Mucosa of rectum (tissue), 2 donors: ENCODE measurements at regions not wholly inside any gene's neighbourhood (a gene's known extent, or its start where the extent isn't known, plus 50 kb on each side); places are given as distances from the start of the nearest gene placed in this dataset.

Experiments used
- H3K27ac ChIP-seq, 2 donors: one replicate each; pipeline ENCODE4 v1.7.0; 2013; ENCODE audit warnings: inconsistent platforms in 2 of 2, low read depth in 2 of 2, low read length in 2 of 2
- H3K27me3 ChIP-seq, 2 donors: one replicate each; pipeline ENCODE4 v1.7.0; 2013; ENCODE audit warnings: low read length in 2 of 2; ENCODE audit not compliant: control insufficient read depth in 2 of 2, insufficient read depth in 2 of 2
- H3K36me3 ChIP-seq, 2 donors: one replicate each; pipeline ENCODE4 v1.7.0; 2013; ENCODE audit warnings: low read length in 2 of 2; ENCODE audit not compliant: control insufficient read depth in 2 of 2, insufficient read depth in 2 of 2
- H3K4me1 ChIP-seq, 2 donors: one replicate each; pipeline ENCODE4 v1.7.0; 2013; ENCODE audit warnings: low read length in 2 of 2, mild to moderate bottlenecking in 1 of 2; ENCODE audit not compliant: control insufficient read depth in 2 of 2, insufficient read depth in 2 of 2
- H3K4me3 ChIP-seq, 2 donors: one replicate each; pipeline ENCODE4 v1.7.0; 2013; ENCODE audit warnings: low read length in 2 of 2
- H3K9ac ChIP-seq, 2 donors: one replicate each; pipeline ENCODE4 v1.7.0; 2013; ENCODE audit warnings: low read length in 2 of 2, low read depth in 1 of 2, mild to moderate bottlenecking in 1 of 2
- H3K9me3 ChIP-seq, 2 donors: one replicate each; pipeline ENCODE4 v1.7.0; 2013; ENCODE audit warnings: low read length in 2 of 2; ENCODE audit not compliant: control insufficient read depth in 2 of 2
- donor health status: healthy.
- donor health status: Normal muscosa, but diverticular disease.

DNA sequence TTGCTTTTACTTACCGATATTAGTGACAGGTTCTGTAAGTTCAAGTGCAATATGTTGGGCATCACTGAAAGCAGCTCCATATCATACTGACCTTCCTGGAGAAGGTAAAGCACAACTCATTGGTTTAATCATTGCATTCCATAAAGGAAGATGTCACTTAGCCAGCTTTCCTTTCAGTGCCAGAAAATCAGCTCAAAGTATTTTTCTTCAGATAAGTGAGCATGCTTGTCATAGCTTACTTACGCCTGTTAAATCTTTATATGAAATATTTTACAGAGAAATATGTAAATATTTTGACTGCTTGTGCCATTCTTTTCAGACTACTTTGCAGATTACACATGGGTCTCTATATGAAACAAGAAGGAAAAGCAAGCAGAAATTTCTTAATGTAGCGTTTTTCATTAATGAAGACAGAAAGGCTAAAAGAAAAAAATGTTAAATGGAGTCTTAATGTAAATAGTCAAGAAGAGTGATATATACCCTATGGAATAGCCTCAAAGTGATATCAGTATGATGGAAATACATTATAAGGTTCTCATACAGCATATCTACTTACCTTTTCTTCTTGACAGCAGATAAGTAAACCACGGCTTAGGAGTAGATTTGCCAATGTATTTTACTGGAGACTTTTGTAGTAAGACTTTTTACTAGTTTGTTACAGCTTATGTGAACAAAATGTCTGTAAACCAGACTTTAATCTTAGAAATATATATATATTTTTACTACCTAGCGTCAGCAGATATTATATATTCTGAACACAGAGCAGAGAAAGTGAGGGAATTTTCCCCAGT lies 649.7 kb downstream of the METTL15 start:
- Histone ChIP-seq H3K9me3 (no peaks in the 10 kb centered on the region), H3K4me3 (no peak overlapping the region), H3K27ac (no peak overlapping the region), H3K27me3 (no peaks in the 10 kb centered on the region), H3K9ac (no peak overlapping the region), H3K4me1 (no peaks in the 10 kb centered on the region), H3K36me3 (no peaks in the 10 kb centered on the region)

DNA sequence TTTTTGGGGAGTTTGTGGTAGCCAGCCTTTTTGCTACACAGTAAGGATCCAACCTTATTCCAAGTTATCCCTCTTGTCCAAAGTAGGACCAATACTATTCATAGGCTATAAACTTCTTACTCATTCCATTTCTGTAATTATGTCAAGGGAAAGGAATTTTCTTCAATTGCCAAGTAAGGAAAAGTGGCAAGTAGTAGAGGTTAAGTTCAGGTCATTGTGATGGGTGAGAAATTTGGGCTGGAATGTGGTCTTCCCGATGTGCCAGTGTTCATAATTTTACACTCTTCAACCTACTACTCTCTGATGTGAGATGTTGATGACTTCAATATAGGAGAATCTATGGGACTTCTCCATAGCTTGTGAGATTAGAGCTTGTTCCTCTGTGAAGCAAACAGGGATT lies 648.8 kb downstream of the METTL15 start:
- Histone ChIP-seq H3K4me3 (no peak overlapping the region), H3K27ac (no peak overlapping the region), H3K36me3 (no peaks in the 10 kb centered on the region), H3K9ac (no peak overlapping the region), H3K4me1 (no peaks in the 10 kb centered on the region), H3K27me3 (no peaks in the 10 kb centered on the region), H3K9me3 (no peaks in the 10 kb centered on the region)

DNA sequence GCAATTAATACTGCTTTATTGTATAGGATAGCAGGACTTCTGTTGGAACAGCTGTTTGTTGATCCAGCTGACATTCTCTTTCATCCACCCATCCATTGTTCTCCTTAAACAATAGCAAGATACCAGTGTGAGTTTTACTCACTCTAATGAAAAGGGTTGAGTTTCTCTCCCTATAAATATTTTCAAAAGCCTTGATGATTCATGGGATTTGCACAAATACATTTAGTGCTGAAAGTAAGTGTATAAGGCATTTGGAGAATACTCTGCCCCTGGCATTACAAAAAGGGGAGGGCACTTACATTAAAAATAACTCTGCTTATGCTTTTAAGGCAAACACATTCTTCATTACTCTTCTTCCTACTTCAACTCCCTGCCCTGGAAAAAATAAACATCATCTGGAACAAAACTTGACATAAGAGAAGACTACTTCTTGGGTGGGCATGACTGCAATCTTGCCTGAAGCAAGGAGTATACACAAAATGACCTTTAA lies 634.9 kb downstream of the METTL15 start:
- no peak overlapping the region for H3K27ac ChIP-seq
- H3K36me3 ChIP-seq = no peaks in the 10 kb centered on the region
- no peak overlapping the region for H3K4me3 ChIP-seq
- H3K4me1 ChIP-seq = no peaks in the 10 kb centered on the region
- H3K9me3 ChIP-seq = no peaks in the 10 kb centered on the region
- H3K27me3 ChIP-seq = no peaks in the 10 kb centered on the region
- H3K9ac ChIP-seq = no peak overlapping the region

DNA sequence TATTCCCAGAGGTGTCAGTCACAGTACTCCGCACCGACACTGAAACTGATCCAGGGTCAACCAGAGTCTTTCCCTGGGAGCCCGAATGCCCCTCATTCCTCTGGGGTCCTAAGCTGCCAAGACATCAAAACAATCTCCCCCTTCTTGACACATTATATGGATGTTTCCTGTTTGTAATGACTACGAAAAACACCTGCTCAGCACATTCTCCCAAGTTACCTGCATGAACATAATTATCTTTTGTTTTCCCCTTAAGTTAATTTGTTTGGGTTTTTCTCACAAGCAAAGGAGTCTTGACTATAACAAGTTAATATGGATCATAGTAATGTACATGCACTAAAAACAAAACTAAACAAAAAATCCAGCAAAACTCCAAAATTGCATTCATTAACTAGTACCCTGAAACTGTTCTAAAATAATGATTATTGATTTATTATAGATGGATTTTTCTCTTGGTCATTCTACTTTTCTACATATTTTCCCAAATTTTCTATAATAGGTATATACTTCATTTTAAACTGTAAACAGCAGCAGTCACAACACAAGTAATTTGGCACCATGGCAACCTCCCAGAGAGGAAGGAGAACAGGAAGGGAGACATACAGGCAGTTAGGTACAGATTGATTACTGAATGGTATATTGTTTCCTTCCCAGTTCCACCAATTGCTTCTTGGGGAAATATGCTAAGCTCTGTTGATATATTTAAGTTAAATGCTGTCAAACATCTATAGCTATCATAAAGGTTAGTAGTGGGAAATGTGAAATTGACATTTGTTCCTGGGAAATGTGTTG lies 631.5 kb downstream of the METTL15 start:
- no peaks in the 10 kb centered on the region for H3K36me3 ChIP-seq
- H3K9ac ChIP-seq = no peak overlapping the region
- no peak overlapping the region for H3K27ac ChIP-seq
- no peaks in the 10 kb centered on the region for H3K4me1 ChIP-seq
- no peak overlapping the region for H3K4me3 ChIP-seq
- no peaks in the 10 kb centered on the region for H3K27me3 ChIP-seq
- H3K9me3 ChIP-seq = no peaks in the 10 kb centered on the region

DNA sequence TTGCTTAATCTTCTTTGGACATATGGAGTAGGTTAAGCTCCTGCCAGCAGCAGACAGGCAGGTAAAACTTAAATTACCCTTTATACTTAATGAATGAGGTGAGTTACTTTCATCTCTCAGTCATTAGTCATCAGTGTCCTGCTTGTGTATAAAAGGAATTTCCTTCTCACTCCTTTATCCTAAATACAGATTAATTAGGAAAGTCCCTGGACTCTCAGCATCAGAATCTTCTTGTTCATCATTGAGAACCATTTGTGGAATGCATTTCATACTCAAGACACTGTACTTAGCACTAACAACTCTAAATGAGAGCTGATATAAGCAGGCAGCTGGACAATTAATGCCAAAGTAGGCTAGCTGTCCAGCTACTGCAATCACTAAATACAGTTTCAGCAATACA lies 630.4 kb downstream of the METTL15 start:
- no peak overlapping the region for H3K9ac ChIP-seq
- H3K27ac ChIP-seq = no peak overlapping the region
- H3K36me3 ChIP-seq = no peaks in the 10 kb centered on the region
- no peaks in the 10 kb centered on the region for H3K27me3 ChIP-seq
- no peaks in the 10 kb centered on the region for H3K9me3 ChIP-seq
- H3K4me1 ChIP-seq = no peaks in the 10 kb centered on the region
- H3K4me3 ChIP-seq = no peak overlapping the region

DNA sequence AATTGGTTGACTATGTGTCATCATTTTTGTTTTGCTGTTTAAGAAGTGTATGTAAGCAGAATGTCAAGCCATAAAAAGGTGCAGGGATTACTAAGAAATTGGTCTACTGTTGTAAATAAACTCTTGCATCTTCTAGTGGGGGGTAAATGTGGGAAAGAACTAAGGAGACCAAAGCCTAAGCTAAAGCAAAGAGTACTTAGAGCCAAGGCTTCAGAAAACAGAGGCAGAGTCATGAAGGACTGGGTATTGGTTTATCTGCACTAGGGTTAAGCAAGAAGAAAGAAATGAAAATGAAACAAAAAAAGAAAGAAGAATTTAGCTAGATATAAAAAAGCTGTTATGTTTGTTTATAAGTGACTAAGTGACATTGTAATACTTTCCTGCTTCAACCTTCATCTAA lies 628.1 kb downstream of the METTL15 start:
- Histone ChIP-seq H3K27ac (no peak overlapping the region), H3K4me3 (no peak overlapping the region), H3K9ac (no peak overlapping the region), H3K36me3 (no peaks in the 10 kb centered on the region), H3K27me3 (no peaks in the 10 kb centered on the region), H3K4me1 (no peaks in the 10 kb centered on the region), H3K9me3 (no peaks in the 10 kb centered on the region)

DNA sequence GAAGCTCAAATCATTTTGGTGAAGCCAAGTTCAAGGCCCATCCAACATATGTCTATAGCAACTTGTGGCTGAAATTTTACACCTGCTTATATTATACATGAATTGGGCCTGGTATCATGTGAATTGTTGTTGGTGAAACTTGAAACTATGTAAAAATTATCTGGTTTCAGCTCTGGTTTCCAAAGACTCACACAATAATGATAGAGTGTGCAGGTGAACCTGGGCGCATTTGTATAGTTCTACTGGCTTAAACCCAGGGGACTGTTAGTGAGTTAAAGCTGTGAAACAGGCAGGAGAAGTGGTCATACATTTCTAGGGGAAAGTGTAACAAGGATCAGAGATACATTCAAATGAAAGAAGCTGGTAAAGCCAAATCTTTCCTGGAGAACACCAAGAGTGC lies 627.3 kb downstream of the METTL15 start:
- Histone ChIP-seq H3K27ac (no peak overlapping the region), H3K36me3 (no peaks in the 10 kb centered on the region), H3K4me3 (no peak overlapping the region), H3K4me1 (no peaks in the 10 kb centered on the region), H3K27me3 (no peaks in the 10 kb centered on the region), H3K9me3 (no peaks in the 10 kb centered on the region), H3K9ac (no peak overlapping the region)

DNA sequence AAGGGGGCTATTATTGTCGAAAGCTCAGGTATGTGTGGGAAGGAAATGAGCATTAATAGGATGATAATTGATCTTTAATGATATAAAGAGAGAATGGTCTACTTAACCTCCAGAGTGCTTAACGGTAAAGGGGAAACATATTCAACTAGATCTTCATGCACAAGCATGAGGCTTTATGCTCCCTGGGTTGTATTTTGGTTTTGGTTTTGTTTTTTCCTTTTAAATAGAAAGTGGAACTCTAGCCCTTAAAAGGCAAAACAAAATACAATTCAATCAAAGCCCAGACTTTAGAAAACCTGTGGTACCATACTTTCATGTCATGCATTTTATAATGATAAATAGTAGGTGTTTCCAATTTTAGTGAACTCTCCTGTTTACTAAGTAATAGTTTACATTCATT lies 622.7 kb downstream of the METTL15 start:
- H3K36me3 ChIP-seq = no peaks in the 10 kb centered on the region
- no peak overlapping the region for H3K4me3 ChIP-seq
- no peaks in the 10 kb centered on the region for H3K9me3 ChIP-seq
- H3K27me3 ChIP-seq = no peaks in the 10 kb centered on the region
- no peaks in the 10 kb centered on the region for H3K4me1 ChIP-seq
- H3K9ac ChIP-seq = no peak overlapping the region
- H3K27ac ChIP-seq = no peak overlapping the region

DNA sequence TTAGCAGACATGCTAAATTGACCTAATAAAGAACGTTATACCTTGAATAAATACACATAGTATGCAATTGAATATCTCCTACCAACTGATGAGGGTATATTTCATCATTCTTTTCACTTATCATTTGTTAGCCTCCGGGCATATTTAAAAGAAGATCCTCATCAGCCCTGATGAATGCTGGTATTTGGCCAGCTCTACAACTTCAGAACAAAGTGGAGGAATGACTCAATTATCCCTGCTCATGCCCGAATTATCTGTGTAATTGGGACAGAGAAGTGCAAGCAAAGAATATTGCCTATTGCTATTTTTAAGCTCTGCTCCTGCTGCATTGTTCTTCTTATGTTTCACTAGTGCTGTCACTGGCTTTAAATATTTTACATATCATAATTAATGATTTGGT lies 622.1 kb downstream of the METTL15 start:
- H3K9me3 ChIP-seq = no peaks in the 10 kb centered on the region

DNA sequence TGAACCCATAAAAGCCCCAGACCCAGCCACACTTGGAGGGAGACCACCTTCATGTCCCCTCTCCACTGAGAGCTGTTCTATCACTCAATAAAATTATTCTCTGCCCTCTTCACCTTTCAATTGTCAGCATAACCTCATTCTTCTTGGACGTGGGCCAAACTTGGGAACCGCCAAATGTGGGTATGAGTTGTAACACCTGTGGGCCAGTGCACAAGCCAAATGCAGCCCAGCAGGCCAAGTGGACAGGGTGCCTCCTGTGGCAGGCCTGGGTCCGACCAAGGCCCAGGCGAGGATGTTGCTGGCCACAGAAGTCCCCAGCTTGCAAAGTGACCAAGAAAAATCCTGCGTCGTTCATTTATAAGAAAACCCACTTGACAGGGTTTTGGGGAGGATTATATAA lies 621.2 kb downstream of the METTL15 start:
- no peaks in the 10 kb centered on the region for H3K36me3 ChIP-seq
- H3K9ac ChIP-seq = no peak overlapping the region
- no peaks in the 10 kb centered on the region for H3K27me3 ChIP-seq
- H3K9me3 ChIP-seq = no peaks in the 10 kb centered on the region
- no peaks in the 10 kb centered on the region for H3K4me1 ChIP-seq
- H3K27ac ChIP-seq = no peak overlapping the region
- no peak overlapping the region for H3K4me3 ChIP-seq

More for the DNA sequence above, 622.1 kb downstream of the METTL15 start:
- Histone ChIP-seq H3K4me3 (no peak overlapping the region), H3K36me3 (no peaks in the 10 kb centered on the region), H3K27me3 (no peaks in the 10 kb centered on the region), H3K9ac (no peak overlapping the region), H3K27ac (no peak overlapping the region), H3K4me1 (no peaks in the 10 kb centered on the region)
